ENCODE measurements at regions not wholly inside any gene's neighbourhood (a gene's known extent, or its start where the extent isn't known, plus 50 kb on each side); places are given as distances from the start of the nearest gene placed in this dataset.

GRCh38 chr1:193979219-193979618 lies 792.8 kb upstream of the B3GALT2 start:
- TF ChIP-seq CTCF (IDR thresholded peaks at IDR 0.05), result no peak
- no peak for TF ChIP-seq EP300 (IDR thresholded peaks at IDR 0.05)
